GM10248 (cell line): ENCODE measurements at regions not wholly inside any gene's neighbourhood (a gene's known extent, or its start where the extent isn't known, plus 50 kb on each side); places are given as distances from the start of the nearest gene placed in this dataset.

Experiments
- CTCF ChIA-PET: fragments of 300-600 bp; sonication (Branson Sonifier 250); formaldehyde crosslinking; extraction: SDS; loops from one replicate; lab custom pipeline; 2021; ENCODE audit warnings: antibody characterized with exemption; lab: Yijun Ruan, JAX
- POLR2A ChIA-PET: fragments of 350-650 bp; sonication (Branson Sonifier 250); formaldehyde crosslinking; extraction: SDS; loops from one replicate; lab custom pipeline; 2020; ENCODE audit warnings: antibody characterized with exemption; lab: Yijun Ruan, JAX
- DNase-seq: peaks from one replicate; pipeline ENCODE4 v3.0.0; 2012; ENCODE audit errors: extremely low spot score
- CTCF ChIP-seq: IDR thresholded peaks from 2 replicates; pipeline ENCODE4 v1.5.1; 2012; ENCODE audit warnings: mild to moderate bottlenecking, low read depth; ENCODE audit errors: extremely low read depth, missing control alignments, control extremely low read depth

DNA sequence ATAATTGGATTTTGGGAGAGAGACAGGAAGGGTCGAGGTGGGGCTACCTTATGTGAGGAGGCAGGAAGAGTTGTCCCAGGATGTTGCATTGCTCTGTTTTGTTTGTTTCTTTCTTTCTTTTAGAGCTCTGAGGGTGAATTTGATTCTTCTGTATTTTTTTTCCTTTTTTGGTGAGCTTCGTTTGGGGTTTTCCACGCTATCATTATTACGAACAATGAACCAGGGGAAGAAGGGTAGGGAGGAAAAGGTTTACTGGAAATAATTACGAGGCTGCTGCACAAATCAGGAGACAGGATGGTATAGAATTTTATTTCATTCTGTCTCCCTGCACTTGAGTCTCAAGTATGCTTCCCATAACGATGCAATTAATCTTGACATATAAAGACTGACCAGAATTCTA, 51.4 kb upstream of the ZNF516 start:
- ChIA-PET POLR2A (no interaction called here), CTCF (interaction anchor here (1.0 kb wide), 1 partner anchor 74 kb away, joined by 3 read pairs; no protein-coding TSS in a partner anchor)
- DNase-seq = no peak

DNA sequence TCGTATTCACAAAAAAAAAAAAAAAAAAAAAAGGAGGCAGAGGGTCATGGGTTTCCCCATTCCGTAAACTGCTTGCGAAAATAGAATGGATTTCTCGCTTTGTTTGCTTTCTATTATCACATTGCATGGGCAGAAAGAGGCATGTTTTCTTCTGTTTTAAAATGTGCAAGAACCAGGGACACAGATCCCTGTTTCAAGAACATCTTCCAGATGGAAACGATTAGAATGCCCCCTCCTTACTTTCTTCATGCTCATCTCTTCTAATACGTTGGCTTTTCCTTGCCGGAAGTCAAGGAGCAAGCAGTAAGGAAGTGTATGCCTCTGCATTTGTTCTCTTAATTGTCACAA, 51.0 kb upstream of the ZNF516 start:
- ChIA-PET CTCF (interaction anchor here (1.0 kb wide), 1 partner anchor 75 kb away, joined by 3 read pairs; no protein-coding TSS in a partner anchor), POLR2A (no interaction called here)
- TF ChIP-seq CTCF = no peak
- no peak for DNase-seq

More for the DNA sequence above, 51.4 kb upstream of the ZNF516 start:
- TF ChIP-seq CTCF = no peak

DNA sequence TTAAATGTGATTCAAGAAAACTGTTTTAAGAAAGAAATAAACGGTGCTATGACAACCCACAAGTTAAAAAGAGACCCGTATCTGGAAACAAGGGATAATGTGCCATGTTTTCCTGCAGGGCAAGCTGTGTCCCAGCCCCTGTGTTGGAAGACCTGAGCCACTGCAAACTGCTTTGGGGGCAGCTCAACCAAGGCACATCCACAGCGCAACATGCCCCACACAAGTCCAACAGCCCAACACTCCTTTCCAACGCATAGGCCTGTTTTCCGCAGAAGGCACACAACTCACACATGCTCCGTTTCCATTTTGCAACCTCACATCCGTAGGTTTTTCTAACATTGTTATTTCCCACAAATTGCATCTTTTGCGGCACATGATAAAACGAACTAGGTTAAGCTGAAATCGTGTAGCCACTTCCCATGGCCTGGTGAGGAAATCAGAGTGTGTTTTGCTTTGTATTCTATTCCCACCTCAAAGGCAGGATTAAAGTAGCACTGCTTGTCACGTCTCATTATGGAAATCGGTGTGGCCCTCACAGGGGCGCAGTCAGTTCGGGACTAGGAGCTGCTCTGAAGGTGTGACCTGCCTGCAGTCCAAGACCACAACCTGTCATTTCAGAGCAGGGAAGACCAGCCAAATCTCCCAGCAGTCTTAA, 50.5 kb upstream of the ZNF516 start:
- ChIA-PET CTCF (interaction anchor here (1.0 kb wide), 1 partner anchor 75 kb away, joined by 3 read pairs; no protein-coding TSS in a partner anchor), POLR2A (no interaction called here)
- no peak for DNase-seq
- TF ChIP-seq CTCF = no peak

DNA sequence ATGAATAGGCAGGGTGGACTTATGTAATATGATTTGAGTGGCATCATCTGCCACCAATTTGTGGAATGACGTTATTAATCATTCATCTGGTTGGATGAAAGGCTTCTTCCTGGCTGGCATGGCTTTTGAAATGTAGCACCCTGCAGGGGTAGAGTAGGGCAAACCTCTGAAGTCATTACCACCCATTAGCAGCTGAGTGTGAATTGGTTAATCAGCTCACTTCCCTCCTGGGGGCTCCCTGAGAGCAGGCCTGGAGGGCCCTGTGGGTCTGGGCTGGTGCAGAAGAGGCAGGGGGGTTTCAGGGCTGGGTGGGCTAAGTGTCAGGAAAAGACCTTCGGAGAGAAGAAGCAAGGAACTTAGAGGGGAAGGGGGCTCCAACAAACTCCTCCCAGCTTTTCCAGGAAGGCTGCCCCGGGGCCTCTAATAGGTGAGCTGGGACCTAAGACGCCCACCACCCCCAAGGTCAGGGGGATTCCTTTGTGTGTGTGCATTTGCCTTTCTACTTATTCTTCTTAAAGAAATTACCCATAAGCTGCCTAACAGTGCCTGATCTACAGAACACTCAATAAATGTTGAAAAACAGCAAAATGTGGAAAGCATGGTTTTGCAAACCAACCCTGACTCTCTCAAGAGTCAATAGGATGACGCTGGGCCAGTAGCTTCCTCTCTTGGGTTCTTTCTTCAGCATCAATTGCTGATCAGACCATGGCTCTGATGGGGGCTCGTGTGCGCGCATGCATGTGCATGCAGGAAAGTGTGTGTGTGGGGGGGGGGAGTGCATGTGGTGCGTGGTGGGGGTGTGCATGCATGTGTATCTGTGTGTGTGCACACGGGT, 49.7 kb upstream of the ZNF516 start:
- DNase-seq = no peak
- ChIA-PET CTCF (no interaction called here), POLR2A (no interaction called here)
- no peak for TF ChIP-seq CTCF
